HPDE6-E6E7 (cell line): ENCODE measurements at regions not wholly inside any gene's neighbourhood (a gene's known extent, or its start where the extent isn't known, plus 50 kb on each side); places are given as distances from the start of the nearest gene placed in this dataset.

Source experiments
- DNase-seq: peaks from one replicate; pipeline ENCODE4 v3.0.0; 2011; ENCODE audit warnings: missing footprints; ENCODE audit errors: extremely low spot score

DNA sequence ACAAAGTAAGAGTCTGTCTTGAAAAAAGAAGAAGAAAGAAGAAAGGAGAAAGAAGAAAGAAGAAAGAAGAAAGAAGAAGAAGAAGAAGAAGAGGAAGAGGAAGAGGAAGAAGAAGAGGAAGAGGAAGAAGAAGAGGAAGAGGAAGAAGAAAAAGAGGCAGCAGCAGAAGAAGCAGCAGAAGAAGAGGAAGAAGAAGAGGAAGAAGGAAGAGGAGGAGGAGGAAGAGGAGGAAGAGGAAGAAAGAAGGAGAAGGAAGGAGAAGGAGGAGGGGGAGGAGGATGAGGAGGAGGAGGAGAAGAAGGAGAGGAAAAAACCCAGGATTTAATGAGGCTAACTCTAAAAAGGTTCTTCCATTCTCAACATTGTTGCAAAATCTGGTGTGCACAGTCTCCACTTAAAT, 95.4 kb upstream of the PDE10A start:
- no peak for DNase-seq

DNA sequence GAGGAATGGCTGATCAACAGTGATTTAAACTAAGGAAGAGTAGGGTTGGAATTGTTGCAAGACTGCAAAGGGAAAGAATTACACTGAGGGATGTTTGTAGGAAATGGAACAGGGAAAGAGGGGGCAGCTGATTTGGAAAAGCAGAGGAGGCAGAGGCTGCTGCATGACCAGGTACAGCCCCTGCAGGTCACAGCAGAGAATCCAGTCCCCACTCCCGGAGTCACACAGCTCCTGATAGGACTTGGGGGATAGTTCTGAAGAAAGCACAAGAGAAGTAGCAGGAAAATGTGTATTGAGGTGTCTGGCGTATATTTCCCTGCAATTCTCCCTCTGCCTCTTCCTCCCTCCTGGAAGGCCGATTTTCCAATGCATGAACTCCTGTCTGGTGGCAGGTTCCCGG, 92.5 kb upstream of the PDE10A start:
- no peak for DNase-seq

DNA sequence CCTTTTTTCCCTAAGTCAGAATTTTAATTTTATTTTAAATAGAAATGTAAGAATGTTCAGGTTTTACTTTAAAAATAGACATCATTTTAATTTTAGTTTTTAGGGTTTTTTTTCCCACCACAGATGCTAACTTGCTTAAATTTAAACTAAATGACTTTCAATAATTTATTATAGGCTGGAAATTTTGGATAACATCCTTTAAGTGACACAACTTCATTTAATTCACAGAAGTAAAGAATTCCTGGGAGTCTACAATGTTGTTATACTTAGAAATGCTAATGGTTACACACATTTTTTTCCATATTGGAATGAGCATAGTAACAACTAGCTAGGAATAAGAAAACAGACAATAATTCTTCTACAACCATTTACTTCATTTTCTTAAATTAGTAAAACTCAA, 90.5 kb upstream of the PDE10A start:
- DNase-seq = no peak

DNA sequence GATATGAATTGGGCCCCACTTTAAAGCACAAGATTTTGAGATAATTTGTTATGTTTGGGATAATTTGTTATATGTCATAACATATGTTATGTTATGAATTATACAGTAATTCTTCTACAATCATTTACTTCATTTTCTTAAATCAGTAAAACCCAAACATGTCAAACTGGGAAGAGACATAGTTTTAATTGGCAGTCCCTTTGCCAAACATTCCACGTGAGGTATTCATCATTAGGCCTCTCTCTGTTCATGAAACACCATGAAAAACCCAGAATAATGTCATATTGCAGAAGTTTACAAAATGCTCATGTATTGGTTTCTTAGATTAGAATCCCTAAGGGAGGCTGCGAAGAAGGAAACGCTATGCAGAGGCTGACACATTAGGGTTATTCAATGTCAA, 89.4 kb upstream of the PDE10A start:
- DNase-seq = no peak

DNA sequence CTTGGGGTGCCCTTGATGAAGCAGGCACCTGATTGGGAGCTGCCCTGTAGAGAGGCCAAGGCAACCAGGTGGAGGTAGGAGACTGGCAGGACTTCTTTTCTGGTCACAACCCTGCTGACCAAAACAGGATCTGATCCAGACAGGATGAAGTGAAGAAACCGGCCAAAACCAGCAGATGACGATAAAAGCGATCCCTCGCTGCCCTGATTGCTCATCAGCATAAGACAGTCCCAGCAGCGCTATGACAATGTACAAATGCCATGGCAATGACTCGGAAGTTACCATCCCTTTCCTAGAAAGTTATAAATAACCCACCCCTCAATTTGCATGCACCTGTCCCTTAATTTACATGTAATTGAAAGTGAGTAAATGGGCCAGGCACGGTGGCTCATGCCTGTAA, 88.4 kb upstream of the PDE10A start:
- DNase-seq = no peak

DNA sequence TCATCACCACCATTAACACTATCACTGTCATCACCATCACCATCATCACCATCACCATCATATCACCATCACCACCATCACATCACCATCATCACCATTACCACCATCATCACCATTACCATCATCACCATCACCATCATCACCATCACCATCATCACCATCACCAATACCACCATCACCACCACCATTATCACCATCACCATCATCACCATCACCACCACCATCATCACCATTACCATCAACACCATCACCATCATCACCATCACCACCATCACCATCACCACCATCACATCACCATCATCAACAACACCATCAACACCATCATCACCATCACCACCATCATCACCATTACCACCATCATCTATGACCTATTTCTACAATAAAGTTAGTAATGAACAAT, 86.1 kb upstream of the PDE10A start:
- no peak for DNase-seq

DNA sequence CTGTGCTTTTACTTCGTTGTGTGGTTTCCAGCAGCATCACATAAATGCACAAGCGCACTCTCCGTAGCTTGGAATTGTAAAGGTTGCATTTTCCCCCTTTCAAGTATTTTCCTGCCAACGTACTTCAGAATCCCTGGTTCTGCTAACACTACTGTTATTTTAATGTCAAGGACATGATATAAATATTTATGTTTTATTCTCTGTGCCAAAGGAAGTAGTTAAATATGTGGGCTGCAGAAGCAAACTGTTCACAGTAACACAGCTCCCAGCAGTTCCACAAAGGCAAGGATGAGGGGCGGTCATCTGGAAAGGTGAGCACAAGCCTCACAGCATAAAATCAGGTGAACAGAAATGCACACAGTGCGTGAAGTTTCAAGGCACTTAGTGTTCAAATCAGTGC, 85.3 kb upstream of the PDE10A start:
- DNase-seq = no peak

DNA sequence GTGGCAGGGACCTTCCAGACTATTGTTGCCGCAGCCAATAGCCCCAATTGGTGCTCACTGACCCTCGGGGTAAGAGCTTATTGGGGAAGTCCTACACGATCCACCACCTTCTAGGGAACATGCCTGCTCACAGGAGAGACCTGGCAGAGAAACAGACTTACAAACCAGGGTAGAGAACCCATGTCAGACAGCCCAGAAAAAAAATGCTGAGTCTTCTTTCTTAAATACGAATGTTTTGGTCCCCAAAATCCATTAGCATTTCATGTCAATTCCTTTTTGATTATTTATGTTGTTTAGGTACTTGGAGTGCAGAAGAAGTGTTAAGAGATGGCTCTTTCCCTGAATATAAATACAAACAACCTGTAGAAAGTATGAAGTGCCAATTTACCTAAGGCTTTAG, 84.9 kb upstream of the PDE10A start:
- DNase-seq = no peak

DNA sequence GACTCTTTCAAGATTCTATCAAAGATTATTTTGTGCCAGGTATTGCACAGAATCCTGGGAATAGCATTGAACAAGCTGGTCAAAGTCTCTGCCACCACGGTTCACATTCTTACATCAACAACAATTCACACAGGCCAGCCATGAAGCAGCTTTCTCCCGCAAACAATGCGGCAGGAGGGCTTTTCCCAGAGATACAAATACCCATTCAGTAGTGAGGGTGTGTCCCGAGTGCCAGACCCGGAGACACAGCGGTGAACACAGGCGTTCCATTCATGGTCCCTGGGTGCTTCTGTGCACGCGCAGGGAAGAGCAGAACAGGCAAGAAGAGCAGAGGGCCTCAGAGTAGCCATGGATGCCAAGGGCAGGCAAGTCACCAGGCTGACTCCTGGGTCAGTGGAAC, 83.3 kb upstream of the PDE10A start:
- no peak for DNase-seq

DNA sequence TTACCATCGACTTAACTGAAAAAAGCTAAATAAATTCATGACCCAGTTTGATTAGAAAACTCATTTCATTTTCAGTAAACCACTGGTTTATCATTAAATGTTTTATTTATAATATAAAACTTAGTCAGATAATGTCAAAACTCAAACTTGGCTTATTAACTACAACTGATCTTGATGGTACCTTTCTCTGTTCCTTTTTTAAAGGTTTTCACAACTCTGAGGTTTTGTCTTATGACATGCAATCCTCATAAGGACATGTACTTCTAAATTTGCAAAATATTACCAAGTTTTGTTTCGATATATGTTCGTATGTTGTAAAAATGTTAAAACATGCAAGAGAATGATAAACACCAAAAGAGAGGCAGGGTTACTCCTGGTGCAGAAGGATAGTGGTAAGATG, 82.5 kb upstream of the PDE10A start:
- no peak for DNase-seq

DNA sequence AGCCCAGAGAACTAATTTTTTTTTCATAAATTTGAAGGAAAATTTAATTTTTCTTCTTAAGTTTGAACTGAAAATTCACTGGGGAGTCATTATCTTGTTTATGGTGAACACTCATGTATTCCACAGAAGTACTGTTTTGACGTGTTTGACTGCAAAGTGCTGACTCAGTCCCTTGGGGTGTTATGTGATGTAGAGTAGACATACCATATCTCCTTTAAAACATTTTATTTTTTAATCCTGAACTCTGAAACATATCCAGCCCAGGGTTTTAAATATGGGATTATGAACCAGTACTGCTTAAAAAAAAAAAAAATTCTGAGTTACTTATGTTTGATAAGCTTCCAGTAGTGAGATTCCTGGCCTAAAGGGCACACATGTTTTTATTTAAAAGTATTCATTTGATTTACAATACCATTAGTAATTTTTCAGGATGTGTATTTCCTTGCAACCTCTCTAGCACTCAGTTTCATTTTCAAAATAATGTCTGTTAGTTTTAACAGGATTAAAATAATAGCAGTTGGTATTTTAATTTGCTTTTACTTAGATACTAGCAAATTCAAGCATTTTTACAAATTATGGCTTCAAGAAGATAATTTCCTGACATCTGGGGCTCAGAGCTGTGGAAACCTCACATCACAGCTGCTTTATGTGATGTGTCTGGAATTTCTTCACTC, 81.7 kb upstream of the PDE10A start:
- DNase-seq = no peak

DNA sequence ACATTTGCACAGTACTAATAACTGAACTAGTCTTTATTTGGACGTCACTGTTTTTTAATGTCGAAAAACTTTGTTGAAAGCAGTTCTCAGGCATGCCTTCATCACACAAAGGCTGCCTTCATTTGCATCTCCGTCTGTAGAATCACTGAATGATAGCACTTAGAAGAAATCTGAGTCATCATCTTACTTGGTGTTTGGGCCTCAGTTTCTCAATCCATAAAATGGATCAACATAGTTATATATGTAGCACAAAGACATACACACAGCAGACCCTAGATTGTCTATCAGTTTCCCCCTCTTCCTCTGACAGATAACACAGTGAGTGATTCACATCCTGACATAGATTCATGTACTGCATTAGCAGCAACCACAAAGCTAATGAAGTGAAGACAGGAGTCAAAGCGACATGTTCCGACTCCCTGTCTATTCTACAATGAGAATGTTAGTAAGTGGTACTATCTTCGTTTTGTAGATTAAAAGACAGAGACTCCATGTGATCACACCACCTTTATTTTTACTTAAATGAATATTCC, 80.4 kb upstream of the PDE10A start:
- DNase-seq = no peak

DNA sequence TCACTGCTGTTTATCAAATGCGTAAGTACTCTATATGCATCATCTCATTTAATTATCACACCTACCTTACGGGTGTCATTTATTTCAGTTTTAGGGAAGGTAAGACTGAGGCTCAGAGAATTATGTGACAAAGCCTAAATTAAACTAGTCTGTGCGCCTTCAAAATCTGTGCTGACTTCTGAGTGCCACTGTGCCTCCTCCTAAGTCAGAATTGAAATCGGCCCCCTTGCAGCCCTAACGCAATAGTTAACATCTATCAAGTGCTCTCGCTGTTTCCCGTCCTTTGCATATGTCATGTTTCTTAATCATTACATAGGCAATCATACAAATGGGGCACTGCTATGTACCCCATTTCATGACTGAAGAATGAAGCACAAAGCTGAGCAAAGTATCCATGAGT, 79.0 kb upstream of the PDE10A start:
- DNase-seq = no peak

DNA sequence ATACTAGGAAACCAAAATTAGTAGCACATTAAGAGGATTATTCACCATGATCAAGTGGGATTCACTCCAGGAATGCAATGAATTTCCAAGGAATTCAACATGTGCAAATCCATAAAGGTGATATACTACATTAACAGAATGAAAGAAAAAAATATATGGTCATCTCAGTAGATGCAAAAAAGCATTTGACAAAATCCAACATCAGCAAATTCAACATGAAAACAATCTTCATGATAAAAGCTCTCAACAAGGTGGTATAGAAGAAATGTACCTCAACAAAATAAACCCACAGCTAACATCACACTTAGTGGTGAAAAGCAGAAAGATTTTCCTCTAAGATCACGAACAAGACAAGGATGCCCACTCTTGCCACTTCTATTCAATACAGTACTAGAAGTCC, 74.4 kb upstream of the PDE10A start:
- no peak for DNase-seq

DNA sequence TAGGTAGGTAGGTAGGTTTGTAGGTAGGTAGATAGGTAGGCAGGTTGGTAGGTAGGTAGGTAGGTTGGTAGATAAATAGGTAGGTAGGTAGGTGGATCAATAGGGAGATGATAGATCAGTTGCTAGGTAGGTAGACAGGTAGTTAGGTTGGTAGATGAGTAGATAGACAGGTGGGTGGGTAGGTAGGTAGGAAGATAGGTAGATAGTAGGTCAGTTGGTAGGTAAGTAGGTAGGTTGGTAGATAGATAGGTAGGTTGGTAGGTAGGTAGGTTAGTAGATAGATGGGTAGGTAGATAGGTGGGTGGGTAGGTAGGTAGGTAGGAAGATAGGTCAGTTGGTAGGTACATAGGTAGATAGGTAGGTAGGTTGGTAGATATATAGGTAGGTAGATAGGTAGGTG, 72.0 kb upstream of the PDE10A start:
- no peak for DNase-seq

DNA sequence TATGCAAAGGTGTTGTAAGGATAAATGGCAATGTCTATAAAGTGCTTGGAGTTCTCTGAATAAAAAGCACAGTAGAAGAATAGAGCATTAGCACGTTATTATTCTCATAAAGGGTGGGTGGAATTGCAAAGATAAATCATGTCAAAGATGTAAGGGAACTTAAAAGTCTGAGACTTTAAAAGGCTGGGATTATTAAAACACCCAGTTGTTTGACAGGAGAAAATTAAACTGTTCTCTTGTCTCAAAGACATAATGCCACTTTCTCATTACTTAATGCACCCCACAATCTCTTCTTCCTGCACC, 70.4 kb upstream of the PDE10A start:
- no peak for DNase-seq

DNA sequence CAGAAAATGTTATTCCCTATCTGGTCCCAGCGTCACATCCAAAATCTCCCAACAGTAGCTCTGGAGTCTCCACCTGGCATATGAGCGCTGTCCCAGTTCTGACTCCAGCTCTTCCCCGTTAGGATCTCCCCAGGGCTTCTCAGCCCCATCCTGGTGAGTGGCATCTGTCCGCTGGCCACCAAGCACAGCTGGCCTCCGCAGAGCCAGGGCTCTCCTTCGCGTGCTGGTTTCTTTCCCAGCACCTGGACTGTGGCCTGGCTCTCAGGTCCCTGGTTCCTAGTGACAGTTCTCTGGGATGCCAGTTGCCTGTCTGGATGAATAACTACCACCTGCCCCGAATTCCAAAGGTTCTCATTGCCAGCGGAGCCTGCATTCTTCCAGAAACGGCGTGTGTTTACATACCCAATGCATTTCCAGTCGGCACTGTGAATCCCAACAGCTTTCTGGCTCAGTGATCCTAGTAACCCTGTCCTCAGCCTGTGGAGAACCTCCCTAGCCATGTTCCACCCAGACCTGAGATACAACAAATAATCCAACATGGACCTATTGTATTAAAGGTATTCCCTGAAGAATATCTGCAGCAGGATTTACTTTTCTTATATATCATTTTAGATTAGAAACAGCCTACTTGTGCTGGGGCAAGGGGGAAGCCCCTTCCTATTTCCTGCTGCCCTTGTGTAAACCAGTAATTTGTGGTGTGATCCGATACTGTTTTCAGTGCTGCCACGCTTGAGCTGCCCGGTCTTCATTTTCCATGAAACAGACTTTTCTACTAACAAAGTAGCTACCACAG, 69.9 kb upstream of the PDE10A start:
- no peak for DNase-seq

DNA sequence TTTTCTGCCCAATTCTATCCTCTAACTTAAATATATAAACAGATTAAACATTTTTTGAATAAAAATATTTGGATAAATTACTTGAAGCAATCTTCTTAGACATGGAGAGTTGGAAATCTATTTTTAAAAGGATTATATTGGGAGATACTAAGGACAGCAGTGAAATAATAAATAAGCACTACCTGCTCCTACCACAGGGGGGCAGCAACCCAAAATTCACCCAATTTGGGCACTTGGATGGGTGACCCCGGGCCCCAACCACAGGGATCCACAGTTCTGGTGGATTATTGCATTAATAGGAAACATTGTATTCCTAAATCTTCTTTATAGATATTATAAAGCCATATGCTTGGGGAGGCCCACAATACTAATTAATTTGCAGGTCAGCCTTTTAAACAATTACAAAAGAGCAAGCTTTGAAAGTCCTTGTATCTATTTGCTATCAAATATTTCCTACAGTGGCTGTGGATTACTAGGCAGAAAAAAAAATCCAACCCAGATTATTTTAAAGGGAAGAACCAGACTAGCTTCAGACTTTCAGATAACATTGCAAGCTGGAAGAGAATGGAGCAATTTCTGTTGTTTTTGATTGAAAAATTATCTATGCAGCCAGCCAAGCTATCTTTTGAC, 66.4 kb upstream of the PDE10A start:
- DNase-seq = no peak

DNA sequence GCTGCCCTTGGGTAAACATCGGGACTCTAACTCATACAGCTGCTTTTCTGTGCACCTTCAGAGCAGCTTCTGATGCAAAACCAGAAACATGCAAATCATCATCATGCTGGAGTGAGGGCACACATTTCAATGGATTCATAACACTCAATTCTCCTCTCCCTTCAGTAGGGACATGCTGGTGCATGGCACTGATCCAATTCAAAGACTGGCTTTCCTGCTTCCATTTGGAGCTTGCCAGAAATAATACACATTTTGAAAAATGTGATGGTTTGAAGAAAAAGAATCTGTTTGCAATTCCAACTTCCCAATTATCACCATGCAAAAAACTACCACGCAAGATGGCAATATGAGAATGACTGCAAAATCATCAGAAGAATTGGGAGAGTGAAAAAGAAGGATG, 65.2 kb upstream of the PDE10A start:
- DNase-seq = no peak

DNA sequence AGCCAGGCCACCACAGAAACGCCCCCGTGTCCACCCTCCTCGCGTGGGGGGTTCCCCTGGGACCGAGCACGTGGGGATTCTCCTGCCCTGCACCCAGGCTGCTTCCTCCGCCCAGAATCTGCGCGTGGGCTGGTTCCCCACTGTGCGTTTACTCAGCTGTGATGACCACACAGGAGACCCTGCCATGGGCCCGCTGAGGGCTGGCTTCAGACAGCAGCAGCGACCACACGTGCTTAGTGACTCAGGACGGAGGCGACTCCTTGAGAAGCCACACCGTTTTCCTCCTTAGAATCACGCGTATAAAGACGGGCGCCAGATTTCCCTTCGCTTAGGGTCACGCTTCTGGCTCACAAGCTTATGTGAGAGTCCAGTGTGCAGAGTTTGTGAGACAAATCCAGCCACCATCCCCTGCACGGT, 63.9 kb upstream of the PDE10A start:
- DNase-seq = no peak

DNA sequence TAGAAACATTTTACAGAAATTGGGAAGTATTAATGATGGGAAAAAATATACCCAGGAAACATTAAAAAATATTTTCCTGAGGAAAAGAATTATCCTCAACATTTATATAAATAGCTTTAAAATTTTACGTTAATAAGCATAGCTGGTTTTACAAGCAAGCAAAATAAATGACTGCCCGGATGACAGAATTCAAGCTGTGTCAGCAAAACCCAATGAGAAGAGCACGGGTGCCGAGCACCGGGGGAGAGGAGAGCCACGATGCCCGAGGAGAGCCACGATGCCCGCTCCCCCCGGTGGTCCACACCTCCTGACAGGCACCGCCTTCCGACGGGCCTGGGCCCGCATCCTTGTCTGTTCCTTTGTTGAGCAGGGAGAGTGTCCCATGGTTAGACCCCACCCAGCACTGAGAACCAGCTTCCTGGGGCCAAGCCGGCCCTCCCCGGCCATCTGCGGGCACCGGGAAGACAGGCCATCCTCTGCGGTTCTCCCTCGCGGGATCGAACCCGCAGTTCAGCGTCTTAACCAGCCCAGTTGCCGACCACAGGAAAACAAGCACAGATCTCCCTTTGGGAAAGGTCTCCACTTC, 63.3 kb upstream of the PDE10A start:
- DNase-seq = no peak

DNA sequence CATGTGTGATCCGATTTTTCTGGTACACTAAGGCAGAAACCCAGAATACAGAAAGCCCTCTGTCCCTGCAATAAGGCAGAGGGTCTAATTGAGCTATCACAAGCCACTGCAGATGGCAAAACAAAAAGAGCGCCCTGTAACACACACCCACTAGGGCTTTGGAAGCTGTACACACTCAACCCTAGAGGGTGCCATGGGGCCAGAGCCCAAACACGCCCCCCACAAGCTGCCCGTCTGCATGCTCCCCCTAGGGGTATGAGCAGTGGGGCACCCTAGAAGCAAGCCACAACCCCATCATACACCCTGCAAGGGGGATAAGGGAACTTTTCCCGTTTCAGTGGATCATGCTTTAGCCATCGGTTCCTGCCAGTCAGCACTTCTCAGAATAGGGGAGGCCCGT, 62.2 kb upstream of the PDE10A start:
- no peak for DNase-seq

DNA sequence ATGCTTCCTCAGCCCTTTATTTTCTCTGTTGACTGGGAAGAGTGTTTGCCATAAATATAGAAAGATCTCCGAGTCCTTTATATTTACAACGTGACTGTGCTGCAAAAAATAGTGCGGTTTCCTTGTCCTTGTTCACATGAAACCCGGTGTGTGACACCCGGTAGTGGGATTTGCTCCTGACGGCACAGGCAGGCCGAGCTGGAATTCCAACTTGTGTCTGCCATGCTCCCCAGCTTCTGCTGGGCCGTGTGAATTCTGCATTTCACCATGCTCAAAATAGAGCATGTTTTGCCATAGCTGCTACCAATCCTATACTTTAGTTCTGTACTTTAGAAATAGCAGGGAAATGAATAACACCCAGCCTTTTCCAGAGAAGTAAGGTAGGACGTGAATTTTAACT, 60.3 kb upstream of the PDE10A start:
- DNase-seq = no peak
